Naive thymus-derived CD4-positive, alpha-beta T cell (primary cell): ENCODE measurements at regions not wholly inside any gene's neighbourhood (a gene's known extent, or its start where the extent isn't known, plus 50 kb on each side); places are given as distances from the start of the nearest gene placed in this dataset.

Experiments used
- ATAC-seq: fragments of 150-1000 bp; cut with Tn5 transposase; 2 replicates; pipeline ENCODE4 v1.10.0; 2021; ENCODE audit warnings: mild to moderate bottlenecking, moderate library complexity
- CTCF ChIA-PET: fragments of 350-600 bp; sonication (Branson Sonifier 250); formaldehyde crosslinking; loops from one replicate; lab custom pipeline; 2021; ENCODE audit warnings: antibody characterized with exemption; lab: Charles Lee
- POLR2A ChIA-PET: fragments of 350-600 bp; sonication (Branson Sonifier 250); formaldehyde crosslinking; loops from one replicate; lab custom pipeline; 2021; ENCODE audit warnings: antibody characterized with exemption, inconsistent platforms; lab: Charles Lee
- DNase-seq, 9 donors: peaks; one replicate each; pipeline versions ENCODE4 v3.0.0 to v3.0.0-alpha.2; 2020 to 2022; ENCODE audit warnings: mixed read lengths in 1 of 9
- H3K27ac ChIP-seq: one replicate; pipeline ENCODE4 v1.7.0; 2013; ENCODE audit warnings: mild to moderate bottlenecking, low read depth, low read length, moderate library complexity
- H3K27me3 ChIP-seq, 2 donors: one replicate each; pipeline ENCODE4 v1.7.0; 2013; ENCODE audit warnings: low read length in 2 of 2, mild to moderate bottlenecking in 2 of 2, moderate library complexity in 2 of 2; ENCODE audit not compliant: control insufficient read depth in 2 of 2, insufficient read depth in 2 of 2
- H3K36me3 ChIP-seq, 3 experiments: 1 replicate in 2 of 3; 2 replicates in 1 of 3; pipeline ENCODE4 v1.7.0; 2013; ENCODE audit warnings: low read length in 3 of 3, mild to moderate bottlenecking in 3 of 3, moderate library complexity in 1 of 3; ENCODE audit not compliant: insufficient read depth in 3 of 3, control insufficient read depth in 2 of 3
- H3K4me1 ChIP-seq, 2 donors: one replicate each; pipeline ENCODE4 v1.7.0; 2013; ENCODE audit warnings: low read length in 2 of 2, mild to moderate bottlenecking in 2 of 2, moderate library complexity in 1 of 2; ENCODE audit not compliant: control insufficient read depth in 2 of 2, insufficient read depth in 2 of 2
- H3K4me3 ChIP-seq: 2 replicates; pipeline ENCODE4 v1.7.0; 2013; ENCODE audit warnings: mild to moderate bottlenecking, low read length
- H3K9me3 ChIP-seq, 3 experiments: 1 replicate in 2 of 3; 2 replicates in 1 of 3; pipeline ENCODE4 v1.7.0; 2013; ENCODE audit warnings: low read length in 3 of 3; ENCODE audit not compliant: control insufficient read depth in 2 of 3
- H3K27ac Mint-ChIP-seq, 9 donors: one replicate each; pipeline ENCODE4 v1.8.0; 2020 to 2022; ENCODE audit warnings: mixed read lengths in 9 of 9, mild to moderate bottlenecking in 8 of 9, moderate library complexity in 5 of 9, inconsistent platforms in 2 of 9
- H3K27me3 Mint-ChIP-seq, 5 donors: one replicate each; pipeline ENCODE4 v1.8.0; 2021 to 2022; ENCODE audit warnings: mixed read lengths in 5 of 5, mild to moderate bottlenecking in 1 of 5
- H3K36me3 Mint-ChIP-seq, 5 donors: one replicate each; pipeline ENCODE4 v1.8.0; 2020 to 2022; ENCODE audit warnings: mixed read lengths in 5 of 5, mild to moderate bottlenecking in 3 of 5, inconsistent platforms in 1 of 5
- H3K4me1 Mint-ChIP-seq, 7 donors: one replicate each; pipeline ENCODE4 v1.8.0; 2020 to 2022; ENCODE audit warnings: mixed read lengths in 7 of 7, mild to moderate bottlenecking in 3 of 7, inconsistent platforms in 1 of 7
- H3K4me3 Mint-ChIP-seq, 10 donors: one replicate each; pipeline ENCODE4 v1.8.0; 2020 to 2022; ENCODE audit warnings: mild to moderate bottlenecking in 10 of 10, mixed read lengths in 10 of 10, moderate library complexity in 6 of 10, inconsistent platforms in 2 of 10
- H3K9me3 Mint-ChIP-seq, 11 donors: one replicate each; pipeline ENCODE4 v1.8.0; 2020 to 2022; ENCODE audit warnings: mixed read lengths in 11 of 11, mild to moderate bottlenecking in 4 of 11, inconsistent platforms in 1 of 11, moderate library complexity in 1 of 11
- intact Hi-C, 2 donors: fragments of 100-400 bp; cut with micrococcal nuclease; formaldehyde crosslinking; loops; one replicate each; pipeline ENCODE4 v1.15.1; 2023

DNA sequence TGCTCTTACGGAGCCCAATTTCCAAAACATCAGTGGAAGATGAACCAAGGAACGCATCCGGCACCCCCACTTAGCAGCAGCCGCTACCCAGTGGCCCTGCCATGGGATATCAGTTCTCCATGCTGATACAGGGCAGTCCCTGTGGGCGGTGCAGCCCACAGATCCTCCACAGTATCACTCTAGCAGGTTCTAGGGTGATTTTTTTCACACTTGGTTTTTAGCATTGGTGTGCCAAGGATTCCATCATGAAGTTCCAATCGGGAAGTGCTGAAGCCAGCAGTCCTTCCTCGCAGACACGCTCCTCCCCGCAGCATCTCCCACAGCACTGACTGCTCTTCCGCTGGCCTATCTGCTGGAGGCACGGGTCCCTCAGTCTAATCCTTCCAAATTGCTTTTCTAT lies 261.9 kb downstream of the SYK start:
- DNase-seq = no peak
- Histone ChIP-seq H3K9me3 (no peaks in the 10 kb centered on the region), H3K36me3 (no peaks in the 10 kb centered on the region), H3K27ac (no peak overlapping the region), H3K27me3 (no peaks in the 10 kb centered on the region), H3K4me3 (no peak overlapping the region), H3K4me1 (no peaks in the 10 kb centered on the region)
- peaks cover 0 to 31% (median 0%) of the 10 kb centered on the region in 5 donors for H3K36me3 Mint-ChIP-seq
- ChIA-PET POLR2A (no interaction called here), CTCF (no interaction called here)
- no peak overlapping the region for H3K27ac Mint-ChIP-seq
- no peak overlapping the region for H3K4me3 Mint-ChIP-seq
- intact Hi-C loops = no loop called here
- H3K4me1 Mint-ChIP-seq = peaks cover 0 to 22% (median 0%) of the 10 kb centered on the region in 7 donors
- H3K27me3 Mint-ChIP-seq = peaks cover 0 to 14% (median 4%) of the 10 kb centered on the region in 5 donors
- no peak for ATAC-seq
- H3K9me3 Mint-ChIP-seq = peaks cover 0 to 6% (median 0%) of the 10 kb centered on the region in 11 donors

DNA sequence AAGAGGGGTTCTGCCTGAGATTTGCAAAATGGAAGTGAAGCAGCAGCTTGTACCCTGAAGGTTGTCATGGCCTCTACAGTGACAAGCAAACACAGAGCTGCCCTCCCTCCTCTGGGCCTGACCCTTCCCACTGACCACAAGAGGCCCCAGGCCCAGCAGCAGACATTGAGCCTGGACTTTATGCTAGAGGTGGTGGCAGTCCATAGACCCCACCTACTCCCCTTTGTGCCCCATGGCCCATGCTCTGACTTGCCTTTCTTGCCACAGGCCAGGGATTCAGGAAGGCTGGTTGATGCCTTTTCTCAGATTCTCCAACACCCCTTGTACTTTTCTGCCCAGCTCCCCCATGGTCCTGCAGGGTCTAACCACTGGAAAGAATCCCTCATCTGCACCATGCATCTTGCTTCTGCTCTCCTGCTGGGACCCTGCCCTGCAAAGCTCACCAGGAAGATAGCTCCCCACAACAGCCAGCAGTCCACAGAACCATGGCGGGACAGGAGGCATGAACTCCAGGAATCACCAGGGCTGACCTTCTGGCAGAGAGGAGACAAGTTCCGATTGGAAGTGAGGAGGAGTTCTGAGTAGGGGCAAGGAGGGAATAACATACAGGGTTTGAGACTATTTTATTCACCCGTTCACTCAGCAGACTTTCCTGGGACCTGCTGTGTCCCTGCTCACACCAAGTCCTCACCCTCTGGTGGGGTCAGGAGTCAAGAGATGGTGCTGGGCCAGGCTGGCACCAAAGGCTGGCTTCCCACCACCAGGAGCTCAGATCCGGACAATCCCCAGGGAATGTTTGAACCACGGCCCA lies 263.8 kb downstream of the SYK start:
- no peaks in the 10 kb centered on the region for H3K9me3 ChIP-seq
- H3K27me3 Mint-ChIP-seq = peaks cover 0 to 13% (median 3%) of the 10 kb centered on the region in 5 donors
- H3K36me3 Mint-ChIP-seq = peaks cover 0 to 44% (median 0%) of the 10 kb centered on the region in 5 donors
- H3K4me3 Mint-ChIP-seq = no peak overlapping the region
- POLR2A ChIA-PET = no interaction called here
- H3K27ac ChIP-seq = no peak overlapping the region
- intact Hi-C loops = no loop called here
- no peak overlapping the region for H3K4me3 ChIP-seq
- no peak for DNase-seq
- peaks cover 0 to 21% (median 0%) of the 10 kb centered on the region in 7 donors for H3K4me1 Mint-ChIP-seq
- CTCF ChIA-PET = no interaction called here
- no peaks in the 10 kb centered on the region for H3K4me1 ChIP-seq
- H3K9me3 Mint-ChIP-seq = peaks cover 0 to 8% (median 0%) of the 10 kb centered on the region in 11 donors
- no peak overlapping the region for H3K27ac Mint-ChIP-seq
- no peaks in the 10 kb centered on the region for H3K36me3 ChIP-seq
- no peak for ATAC-seq
- no peaks in the 10 kb centered on the region for H3K27me3 ChIP-seq

DNA sequence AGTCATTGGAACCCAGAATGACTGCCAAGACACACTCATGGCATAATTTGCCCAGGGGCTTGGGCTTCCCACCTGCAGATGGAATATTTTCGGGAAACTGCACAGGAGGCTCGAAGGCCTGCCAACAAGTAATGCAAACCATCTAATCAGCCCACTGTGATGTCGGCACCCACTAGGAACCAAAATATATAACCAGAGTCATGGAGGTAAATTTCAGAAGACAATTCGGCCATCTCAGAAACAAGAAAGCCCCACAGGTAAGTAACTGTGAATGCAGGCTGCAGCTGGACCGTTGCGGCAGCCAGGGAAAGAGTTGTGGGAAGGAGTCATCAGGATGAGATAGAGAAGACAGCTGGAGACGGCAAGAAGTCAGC lies 264.4 kb downstream of the SYK start:
- Mint-ChIP-seq H3K4me1 (peaks cover 0 to 15% (median 0%) of the 10 kb centered on the region in 7 donors), H3K9me3 (peaks cover 0 to 8% (median 0%) of the 10 kb centered on the region in 11 donors), H3K4me3 (no peak overlapping the region), H3K27me3 (peaks cover 0 to 9% (median 0%) of the 10 kb centered on the region in 5 donors), H3K36me3 (peaks cover 0 to 44% (median 0%) of the 10 kb centered on the region in 5 donors), H3K27ac (no peak overlapping the region)
- DNase-seq (no peak), ATAC-seq (no peak)
- H3K27me3 ChIP-seq = no peaks in the 10 kb centered on the region
- H3K4me1 ChIP-seq = no peaks in the 10 kb centered on the region
- intact Hi-C loops = no loop called here
- H3K36me3 ChIP-seq = no peaks in the 10 kb centered on the region
- H3K4me3 ChIP-seq = no peak overlapping the region
- no peak overlapping the region for H3K27ac ChIP-seq
- ChIA-PET POLR2A (no interaction called here), CTCF (no interaction called here)
- no peaks in the 10 kb centered on the region for H3K9me3 ChIP-seq

DNA sequence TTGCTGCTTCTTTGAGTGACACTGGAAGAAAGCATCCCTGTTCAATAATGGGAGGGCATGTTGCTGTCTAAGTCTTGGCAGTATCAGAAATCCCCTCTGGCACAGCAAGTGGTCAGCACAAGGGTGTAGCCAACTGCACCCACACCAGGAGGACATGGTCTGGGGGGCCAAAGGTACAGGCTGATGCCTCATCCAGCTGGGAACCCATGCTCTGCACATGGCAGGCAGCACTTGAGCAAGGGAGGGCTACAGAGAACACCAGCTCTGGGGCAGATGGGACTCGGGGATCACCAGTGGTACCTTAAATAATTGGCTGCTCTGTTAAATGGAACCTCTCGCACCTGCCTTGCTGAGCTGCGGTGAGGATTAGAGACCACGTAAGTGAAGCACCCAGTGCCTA lies 265.2 kb downstream of the SYK start:
- Histone ChIP-seq H3K36me3 (no peaks in the 10 kb centered on the region), H3K27ac (no peak overlapping the region), H3K9me3 (no peaks in the 10 kb centered on the region), H3K4me3 (no peak overlapping the region), H3K27me3 (no peaks in the 10 kb centered on the region), H3K4me1 (no peaks in the 10 kb centered on the region)
- Mint-ChIP-seq H3K4me3 (no peak overlapping the region), H3K27ac (no peak overlapping the region), H3K9me3 (peaks cover 0 to 8% (median 0%) of the 10 kb centered on the region in 11 donors), H3K36me3 (peaks cover 0 to 40% (median 0%) of the 10 kb centered on the region in 5 donors), H3K27me3 (peaks cover 0 to 3% (median 0%) of the 10 kb centered on the region in 5 donors), H3K4me1 (peaks cover 0 to 15% (median 0%) of the 10 kb centered on the region in 7 donors)
- no peak for DNase-seq
- POLR2A ChIA-PET = no interaction called here
- intact Hi-C loops = no loop called here
- CTCF ChIA-PET = no interaction called here
- no peak for ATAC-seq

DNA sequence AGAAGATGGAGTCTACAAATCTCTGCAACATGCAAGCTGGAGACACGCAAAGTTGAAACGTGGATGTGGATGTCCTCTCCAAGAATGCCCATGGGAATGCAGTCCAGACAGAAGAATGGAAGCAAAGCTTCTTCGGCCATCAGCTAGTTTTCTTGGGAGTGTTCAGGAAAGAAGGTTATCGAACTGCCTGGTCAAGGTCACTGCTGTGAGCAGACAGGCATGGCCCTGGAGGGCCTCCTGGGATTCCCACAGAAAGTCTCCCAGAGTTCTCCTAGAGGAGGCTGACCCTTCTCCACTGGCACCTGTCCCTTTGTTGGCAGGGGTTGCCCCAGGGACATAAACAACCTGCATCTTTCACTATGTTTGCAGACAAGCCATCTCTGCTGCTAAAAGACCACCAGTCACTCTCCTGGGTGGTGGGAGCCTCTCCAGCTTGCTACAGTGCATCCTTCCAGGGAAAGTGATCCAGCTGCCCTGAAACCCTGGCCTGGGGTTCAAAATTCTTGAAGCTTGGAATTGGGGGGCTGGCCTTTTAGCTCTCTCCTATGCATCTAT lies 265.8 kb downstream of the SYK start:
- H3K27ac Mint-ChIP-seq = no peak overlapping the region
- H3K36me3 ChIP-seq = no peaks in the 10 kb centered on the region
- ChIA-PET CTCF (no interaction called here), POLR2A (no interaction called here)
- DNase-seq (no peak), ATAC-seq (no peak)
- peaks cover 0 to 8% (median 0%) of the 10 kb centered on the region in 11 donors for H3K9me3 Mint-ChIP-seq
- intact Hi-C loops = no loop called here
- peaks cover 0 to 3% (median 0%) of the 10 kb centered on the region in 5 donors for H3K27me3 Mint-ChIP-seq
- no peaks in the 10 kb centered on the region for H3K9me3 ChIP-seq
- H3K27ac ChIP-seq = no peak overlapping the region
- H3K36me3 Mint-ChIP-seq = peaks cover 0 to 40% (median 0%) of the 10 kb centered on the region in 5 donors
- H3K4me1 ChIP-seq = no peaks in the 10 kb centered on the region
- H3K4me3 Mint-ChIP-seq = no peak overlapping the region
- H3K27me3 ChIP-seq = no peaks in the 10 kb centered on the region
- peaks cover 0 to 16% (median 0%) of the 10 kb centered on the region in 7 donors for H3K4me1 Mint-ChIP-seq
- no peak overlapping the region for H3K4me3 ChIP-seq

DNA sequence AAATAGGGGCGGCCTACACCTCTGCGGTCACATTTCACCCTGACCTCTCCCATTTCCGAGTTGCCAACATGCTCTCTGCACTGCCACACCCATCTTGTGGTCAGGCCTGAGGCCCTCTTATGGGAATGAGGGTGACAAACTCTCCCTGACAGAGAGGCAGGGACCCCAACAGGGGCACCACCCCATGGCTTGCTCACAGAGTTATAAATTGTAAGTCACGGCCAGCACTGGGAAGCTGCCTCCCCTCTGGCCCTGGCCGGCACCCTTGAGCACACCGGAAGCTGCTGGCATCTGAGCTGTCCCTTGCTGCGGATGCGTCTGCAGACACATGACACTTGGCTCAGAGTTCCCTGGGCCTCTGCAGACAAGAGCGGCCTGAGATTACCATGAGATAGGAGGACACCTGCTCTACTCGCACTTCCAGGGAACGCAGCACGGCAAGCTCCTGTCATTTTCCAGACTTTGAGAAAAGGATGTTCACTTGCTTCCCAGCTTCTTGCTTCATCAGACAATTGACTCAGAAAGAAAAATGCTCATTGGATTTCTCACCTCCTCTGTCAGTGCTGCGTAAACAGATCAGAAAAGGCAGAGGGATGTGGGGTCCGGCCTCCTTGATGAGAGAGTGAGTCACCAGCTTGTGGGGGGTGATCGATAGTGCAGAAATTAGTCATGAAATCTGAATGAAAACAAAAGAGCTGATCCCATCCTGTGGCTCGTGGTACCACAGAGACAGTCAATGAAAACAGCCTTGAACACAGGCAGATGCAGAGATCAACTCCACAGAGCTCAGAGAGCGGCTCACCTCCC lies 269.8 kb downstream of the SYK start:
- Histone ChIP-seq H3K27me3 (no peaks in the 10 kb centered on the region), H3K4me3 (no peak overlapping the region), H3K4me1 (no peaks in the 10 kb centered on the region), H3K36me3 (no peaks in the 10 kb centered on the region), H3K27ac (no peak overlapping the region), H3K9me3 (no peaks in the 10 kb centered on the region)
- H3K4me1 Mint-ChIP-seq = peaks cover 0 to 18% (median 0%) of the 10 kb centered on the region in 7 donors
- peak overlapping the region in 1 of 9 donors; percentile 76 for H3K27ac Mint-ChIP-seq
- CTCF ChIA-PET = no interaction called here
- peak overlapping the region in 1 of 10 donors; percentile 51 for H3K4me3 Mint-ChIP-seq
- peaks cover 0 to 4% (median 0%) of the 10 kb centered on the region in 5 donors for H3K27me3 Mint-ChIP-seq
- DNase-seq = peak in 1 of 9 donors; percentile 69
- POLR2A ChIA-PET = no interaction called here
- H3K9me3 Mint-ChIP-seq = peaks cover 0 to 8% (median 0%) of the 10 kb centered on the region in 11 donors
- intact Hi-C loops = loop anchor here in 1 of 2 donors (1.0 to 2.0 kb wide), 2 partner anchors 23 to 29 kb away; no protein-coding TSS in a partner anchor
- ATAC-seq = peak; percentile 34
- peaks cover 0 to 38% (median 0%) of the 10 kb centered on the region in 5 donors for H3K36me3 Mint-ChIP-seq
